LNCAP (cell line): ENCODE measurements at regions not wholly inside any gene's neighbourhood (a gene's known extent, or its start where the extent isn't known, plus 50 kb on each side); places are given as distances from the start of the nearest gene placed in this dataset.

Experiments used
- CTCF ChIP-seq: fragments of 450-650 bp; IDR thresholded peaks from 2 replicates; pipeline ENCODE4 v1.5.1; 2017; ENCODE audit warnings: mild to moderate bottlenecking

GRCh38 chr2:215532844-215533243 is 97.0 kb upstream of the FN1 start:
- TF ChIP-seq CTCF, result no peak

GRCh38 chr2:215531284-215531683 is 95.4 kb upstream of the FN1 start:
- no peak for TF ChIP-seq CTCF

GRCh38 chr2:215530191-215530968 is 94.5 kb upstream of the FN1 start:
- no peak for TF ChIP-seq CTCF

GRCh38 chr2:215529271-215529670 is 93.4 kb upstream of the FN1 start:
- TF ChIP-seq CTCF, result no peak

- no peak for TF ChIP-seq CTCF
Observed at GRCh38 chr2:215528555-215528954, 92.7 kb upstream of the FN1 start.

- TF ChIP-seq CTCF, result no peak
Observed at GRCh38 chr2:215527736-215528135, 91.9 kb upstream of the FN1 start.

- no peak for TF ChIP-seq CTCF
Observed at GRCh38 chr2:215526341-215526740, 90.5 kb upstream of the FN1 start.

GRCh38 chr2:215522237-215522636 is 86.4 kb upstream of the FN1 start:
- no peak for TF ChIP-seq CTCF
